WTC11 (cell line): ENCODE measurements at regions not wholly inside any gene's neighbourhood (a gene's known extent, or its start where the extent isn't known, plus 50 kb on each side); places are given as distances from the start of the nearest gene placed in this dataset.

Source experiments
- ATAC-seq: fragments of 200-7000 bp; cut with Tn5 transposase; 2 replicates; pipeline ENCODE4 v1.10.0; 2021; ENCODE audit warnings: mild to moderate bottlenecking, moderate library complexity
- CTCF ChIA-PET: fragments of 300-600 bp; sonication (Branson Sonifier 250); formaldehyde crosslinking; loops from one replicate; lab custom pipeline; 2021; ENCODE audit warnings: antibody characterized with exemption; lab: Charles Lee
- POLR2A ChIA-PET: fragments of 350-600 bp; sonication (Branson Sonifier 250); formaldehyde crosslinking; loops from one replicate; lab custom pipeline; 2021; ENCODE audit warnings: antibody characterized with exemption; lab: Charles Lee
- DNase-seq: peaks from one replicate; pipeline ENCODE4 v3.0.0; 2021; ENCODE audit warnings: low spot score
- H3K27ac Mint-ChIP-seq: 2 replicates; pipeline ENCODE4 v1.8.0; 2021; ENCODE audit warnings: mixed read lengths
- H3K27me3 Mint-ChIP-seq: 2 replicates; pipeline ENCODE4 v1.8.0; 2021; ENCODE audit warnings: low read depth, mild to moderate bottlenecking, moderate library complexity, mixed read lengths
- H3K36me3 Mint-ChIP-seq: 2 replicates; pipeline ENCODE4 v1.8.0; 2021; ENCODE audit warnings: mixed read lengths
- H3K4me1 Mint-ChIP-seq: 2 replicates; pipeline ENCODE4 v1.8.0; 2022; ENCODE audit warnings: mixed read lengths
- H3K4me3 Mint-ChIP-seq: 2 replicates; pipeline ENCODE4 v1.8.0; 2021; ENCODE audit warnings: mild to moderate bottlenecking, moderate library complexity, mixed read lengths
- H3K9me3 Mint-ChIP-seq: 2 replicates; pipeline ENCODE4 v1.8.0; 2021; ENCODE audit warnings: mixed read lengths
- ATF6 ChIP-seq: sonication (generic); formaldehyde crosslinking; IDR thresholded peaks from 2 replicates; pipeline ENCODE4 v1.8.1; 2023; ENCODE audit warnings: mild to moderate bottlenecking, missing genetic modification reagents
- ERG ChIP-seq: fragments of 250-450 bp; sonication (Bioruptor Pico); IDR thresholded peaks from 2 replicates; pipeline ENCODE4 v1.8.0; 2021; ENCODE audit warnings: mild to moderate bottlenecking
- FOXJ3 ChIP-seq: sonication (generic); formaldehyde crosslinking; IDR thresholded peaks from 2 replicates; pipeline ENCODE4 v1.9.0; 2021; ENCODE audit warnings: missing genetic modification reagents, mild to moderate bottlenecking, borderline replicate concordance
- IRF1 ChIP-seq: sonication (generic); formaldehyde crosslinking; IDR thresholded peaks from 2 replicates; pipeline ENCODE4 v1.8.0; 2023; ENCODE audit warnings: missing genetic modification reagents
- JUN ChIP-seq: sonication (generic); formaldehyde crosslinking; IDR thresholded peaks from 2 replicates; pipeline ENCODE4 v1.8.0; 2023; ENCODE audit warnings: mild to moderate bottlenecking, missing genetic modification reagents
- MYBL2 ChIP-seq: sonication (generic); formaldehyde crosslinking; IDR thresholded peaks from 2 replicates; pipeline ENCODE4 v1.8.1; 2023; ENCODE audit warnings: mild to moderate bottlenecking, moderate library complexity, missing genetic modification reagents
- NFE2L1 ChIP-seq: sonication (generic); formaldehyde crosslinking; IDR thresholded peaks from 2 replicates; pipeline ENCODE4 v1.8.1; 2023; ENCODE audit warnings: missing genetic modification reagents
- OVOL2 ChIP-seq: fragments of 250-450 bp; sonication (Bioruptor Pico); IDR thresholded peaks from 2 replicates; pipeline ENCODE4 v1.9.0; 2021; ENCODE audit warnings: mild to moderate bottlenecking, borderline replicate concordance
- RORB ChIP-seq: fragments of 250-450 bp; sonication (Bioruptor Pico); IDR thresholded peaks from 2 replicates; pipeline ENCODE4 v1.9.0; 2021; ENCODE audit warnings: mild to moderate bottlenecking
- SMAD3 ChIP-seq: sonication (generic); formaldehyde crosslinking; IDR thresholded peaks from 2 replicates; pipeline ENCODE4 v1.8.0; 2022; ENCODE audit warnings: missing genetic modification reagents, mild to moderate bottlenecking, borderline replicate concordance
- SMAD4 ChIP-seq: sonication (generic); formaldehyde crosslinking; IDR thresholded peaks from 2 replicates; pipeline ENCODE4 v1.8.0; 2022; ENCODE audit warnings: mild to moderate bottlenecking, missing genetic modification reagents
- SOX15 ChIP-seq: fragments of 250-450 bp; sonication (Bioruptor Pico); IDR thresholded peaks from 2 replicates; pipeline ENCODE4 v1.9.0; 2021; ENCODE audit warnings: mild to moderate bottlenecking
- SP1 ChIP-seq: sonication (generic); formaldehyde crosslinking; conservative IDR thresholded peaks from 2 replicates; pipeline ENCODE4 v1.8.1; 2022; ENCODE audit warnings: missing genetic modification reagents
- TEAD1 ChIP-seq: sonication (generic); formaldehyde crosslinking; IDR thresholded peaks from 2 replicates; pipeline ENCODE4 v1.8.0; 2022; ENCODE audit warnings: mild to moderate bottlenecking, missing genetic modification reagents
- TEAD4 ChIP-seq: sonication (generic); formaldehyde crosslinking; IDR thresholded peaks from 2 replicates; pipeline ENCODE4 v1.8.0; 2022; ENCODE audit warnings: mild to moderate bottlenecking, missing genetic modification reagents
- ZNF263 ChIP-seq: sonication (generic); formaldehyde crosslinking; IDR thresholded peaks from 2 replicates; pipeline ENCODE4 v1.8.1; 2022; ENCODE audit warnings: low read depth, mild to moderate bottlenecking, moderate library complexity, missing genetic modification reagents
- ZNF396 ChIP-seq: fragments of 250-450 bp; sonication (Bioruptor Pico); IDR thresholded peaks from 2 replicates; pipeline ENCODE4 v1.8.0; 2021; ENCODE audit warnings: mild to moderate bottlenecking, moderate library complexity, borderline replicate concordance
- ZNF416 ChIP-seq: fragments of 250-450 bp; sonication (Bioruptor Pico); IDR thresholded peaks from 2 replicates; pipeline ENCODE4 v1.9.0; 2021; ENCODE audit warnings: mild to moderate bottlenecking, inconsistent platforms
- ZNF512 ChIP-seq: sonication (generic); formaldehyde crosslinking; IDR thresholded peaks from 2 replicates; pipeline ENCODE4 v1.8.1; 2022; ENCODE audit warnings: missing genetic modification reagents, borderline replicate concordance
- TF ChIP-seq, protein P1 (sequence below): fragments of 250-450 bp; sonication (Bioruptor Pico); IDR thresholded peaks from 2 replicates; pipeline ENCODE4 v1.9.0; 2021; ENCODE audit warnings: moderate library complexity, mild to moderate bottlenecking, inconsistent platforms, borderline replicate concordance
- TF ChIP-seq, protein P2 (sequence below): sonication (generic); formaldehyde crosslinking; IDR thresholded peaks from 2 replicates; pipeline ENCODE4 v1.8.0; 2022; ENCODE audit warnings: mild to moderate bottlenecking, missing genetic modification reagents
- TF ChIP-seq, protein P3 (sequence below): sonication (generic); formaldehyde crosslinking; IDR thresholded peaks from 2 replicates; pipeline ENCODE4 v1.8.1; 2022; ENCODE audit warnings: low read depth, mild to moderate bottlenecking, moderate library complexity, missing genetic modification reagents, borderline replicate concordance
- TF ChIP-seq, protein P4 (sequence below): sonication (generic); formaldehyde crosslinking; IDR thresholded peaks from 2 replicates; pipeline ENCODE4 v1.8.1; 2022; ENCODE audit warnings: mild to moderate bottlenecking, missing genetic modification reagents, moderate library complexity, borderline replicate concordance
- TF ChIP-seq, protein P5 (sequence below): sonication (generic); formaldehyde crosslinking; IDR thresholded peaks from 2 replicates; pipeline ENCODE4 v1.8.1; 2023; ENCODE audit warnings: mild to moderate bottlenecking, missing genetic modification reagents, moderate library complexity

DNA sequence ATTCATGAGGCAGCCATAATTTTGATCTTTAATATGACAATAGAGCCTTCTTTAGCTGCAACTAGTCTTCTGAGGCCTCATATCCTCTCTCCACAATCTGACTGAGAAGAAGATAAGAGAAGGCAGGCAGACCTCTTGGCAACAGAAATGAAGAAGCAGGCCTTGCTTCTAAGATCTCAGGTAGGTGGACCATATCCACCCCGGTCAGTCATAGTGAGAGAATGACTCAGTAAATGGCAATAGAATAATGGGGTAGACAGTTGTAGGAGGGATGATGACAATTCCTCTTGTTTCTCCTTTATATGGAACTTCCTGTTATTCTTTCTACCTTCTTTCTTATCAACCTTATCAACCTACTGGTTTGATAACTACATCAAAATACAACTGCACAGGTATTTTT is 246.7 kb upstream of the G2E3 start (continued):
- TF ChIP-seq JUN (no peak), ZNF512 (CRISPR knock-in tag) (no peak), OVOL2 (CRISPR knock-in tag) (no peak)
- TF ChIP-seq, all 79 proteins: peak for 0

- DNase-seq: no peak
- TF ChIP-seq, protein P1, sequence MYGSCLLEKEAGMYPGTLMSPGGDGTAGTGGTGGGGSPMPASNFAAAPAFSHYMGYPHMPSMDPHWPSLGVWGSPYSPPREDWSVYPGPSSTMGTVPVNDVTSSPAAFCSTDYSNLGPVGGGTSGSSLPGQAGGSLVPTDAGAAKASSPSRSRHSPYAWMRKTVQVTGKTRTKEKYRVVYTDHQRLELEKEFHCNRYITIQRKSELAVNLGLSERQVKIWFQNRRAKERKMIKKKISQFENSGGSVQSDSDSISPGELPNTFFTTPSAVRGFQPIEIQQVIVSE (CRISPR knock-in tag): no peak
- TF ChIP-seq, protein P2, sequence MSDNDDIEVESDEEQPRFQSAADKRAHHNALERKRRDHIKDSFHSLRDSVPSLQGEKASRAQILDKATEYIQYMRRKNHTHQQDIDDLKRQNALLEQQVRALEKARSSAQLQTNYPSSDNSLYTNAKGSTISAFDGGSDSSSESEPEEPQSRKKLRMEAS: no peak
- TF ChIP-seq SMAD4 (CRISPR knock-in tag) (no peak), IRF1 (no peak), ZNF396 (CRISPR knock-in tag) (no peak), SP1 (CRISPR knock-in tag) (no peak), ATF6 (CRISPR knock-in tag) (no peak), SOX15 (CRISPR knock-in tag) (no peak), ERG (no peak)
- TF ChIP-seq, protein P3, sequence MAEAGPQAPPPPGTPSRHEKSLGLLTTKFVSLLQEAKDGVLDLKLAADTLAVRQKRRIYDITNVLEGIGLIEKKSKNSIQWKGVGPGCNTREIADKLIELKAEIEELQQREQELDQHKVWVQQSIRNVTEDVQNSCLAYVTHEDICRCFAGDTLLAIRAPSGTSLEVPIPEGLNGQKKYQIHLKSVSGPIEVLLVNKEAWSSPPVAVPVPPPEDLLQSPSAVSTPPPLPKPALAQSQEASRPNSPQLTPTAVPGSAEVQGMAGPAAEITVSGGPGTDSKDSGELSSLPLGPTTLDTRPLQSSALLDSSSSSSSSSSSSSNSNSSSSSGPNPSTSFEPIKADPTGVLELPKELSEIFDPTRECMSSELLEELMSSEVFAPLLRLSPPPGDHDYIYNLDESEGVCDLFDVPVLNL (CRISPR knock-in tag): no peak
- Mint-ChIP-seq H3K27me3 (peaks cover 5% of the 10 kb centered on the region; the same call in 1 of the 2 replicates), H3K27ac (no peak overlapping the region), H3K9me3 (peaks cover 5% of the 10 kb centered on the region; the same call in 1 of the 2 replicates), H3K4me3 (no peak overlapping the region), H3K36me3 (no peaks in the 10 kb centered on the region), H3K4me1 (0 out of 2 replicates have a peak, but pooled peaks cover under 1% of the 10 kb centered on the region)
- ChIA-PET CTCF (no interaction called here), POLR2A (interaction anchor here (0.6 kb wide), 1 partner anchor 189 kb away, joined by 5 read pairs; no protein-coding TSS in a partner anchor)
- ATAC-seq: no peak
Measured at GRCh38 chr14:30317729-30318128, 241.2 kb upstream of the G2E3 start.

GRCh38 chr14:30322819-30323218 is 236.1 kb upstream of the G2E3 start:
- peaks cover 15% of the 10 kb centered on the region for H3K27me3 Mint-ChIP-seq
- peaks cover 7% of the 10 kb centered on the region for H3K4me1 Mint-ChIP-seq
- ATAC-seq (peak; percentile 72), DNase-seq (no peak)
- no peak overlapping the region for H3K4me3 Mint-ChIP-seq
- H3K9me3 Mint-ChIP-seq: peaks cover 9% of the 10 kb centered on the region
- no peak overlapping the region for H3K27ac Mint-ChIP-seq
- no peaks in the 10 kb centered on the region for H3K36me3 Mint-ChIP-seq
- TF ChIP-seq ZNF416 (no peak), SMAD3 (CRISPR knock-in tag) (no peak), NFE2L1 (CRISPR knock-in tag) (no peak), TEAD1 (CRISPR knock-in tag) (no peak), ZNF263 (CRISPR knock-in tag) (no peak), FOXJ3 (no peak), ERG (no peak), MYBL2 (CRISPR knock-in tag) (no peak), TEAD4 (CRISPR knock-in tag) (no peak), RORB (CRISPR knock-in tag) (no peak)
- TF ChIP-seq, protein P4, sequence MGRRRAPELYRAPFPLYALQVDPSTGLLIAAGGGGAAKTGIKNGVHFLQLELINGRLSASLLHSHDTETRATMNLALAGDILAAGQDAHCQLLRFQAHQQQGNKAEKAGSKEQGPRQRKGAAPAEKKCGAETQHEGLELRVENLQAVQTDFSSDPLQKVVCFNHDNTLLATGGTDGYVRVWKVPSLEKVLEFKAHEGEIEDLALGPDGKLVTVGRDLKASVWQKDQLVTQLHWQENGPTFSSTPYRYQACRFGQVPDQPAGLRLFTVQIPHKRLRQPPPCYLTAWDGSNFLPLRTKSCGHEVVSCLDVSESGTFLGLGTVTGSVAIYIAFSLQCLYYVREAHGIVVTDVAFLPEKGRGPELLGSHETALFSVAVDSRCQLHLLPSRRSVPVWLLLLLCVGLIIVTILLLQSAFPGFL (CRISPR knock-in tag): no peak
- TF ChIP-seq, protein P5, sequence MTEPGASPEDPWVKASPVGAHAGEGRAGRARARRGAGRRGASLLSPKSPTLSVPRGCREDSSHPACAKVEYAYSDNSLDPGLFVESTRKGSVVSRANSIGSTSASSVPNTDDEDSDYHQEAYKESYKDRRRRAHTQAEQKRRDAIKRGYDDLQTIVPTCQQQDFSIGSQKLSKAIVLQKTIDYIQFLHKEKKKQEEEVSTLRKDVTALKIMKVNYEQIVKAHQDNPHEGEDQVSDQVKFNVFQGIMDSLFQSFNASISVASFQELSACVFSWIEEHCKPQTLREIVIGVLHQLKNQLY (CRISPR knock-in tag): no peak
- POLR2A ChIA-PET: no interaction called here
- CTCF ChIA-PET: interaction anchor here (2.9 kb wide), 1 partner anchor 52 kb away, joined by 9 read pairs; no protein-coding TSS in a partner anchor
